Esophagus squamous epithelium (tissue), 5 donors: ENCODE measurements at regions not wholly inside any gene's neighbourhood (a gene's known extent, or its start where the extent isn't known, plus 50 kb on each side); places are given as distances from the start of the nearest gene placed in this dataset.

Experiments
- DNase-seq: peaks from one replicate; lab custom pipeline; 2025; lab: John Stamatoyannopoulos, UW
- H3K27ac ChIP-seq, 4 donors: fragments of 200-600 bp; sonication (generic); one replicate each; pipeline ENCODE4 v1.5.1; 2016 to 2019; ENCODE audit warnings: mild to moderate bottlenecking in 1 of 4
- H3K27me3 ChIP-seq, 4 donors: fragments of 200-600 bp; sonication (generic); 1 replicate in 3 of 4; 2 replicates in 1 of 4; pipeline versions ENCODE4 v1.5.1 to v1.6.0; 2017 to 2021; ENCODE audit warnings: antibody characterized with exemption in 1 of 4
- H3K36me3 ChIP-seq, 3 donors: fragments of 200-600 bp; sonication (generic); one replicate each; pipeline ENCODE4 v1.5.1; 2016 to 2019
- H3K4me1 ChIP-seq, 3 donors: fragments of 200-600 bp; sonication (generic); one replicate each; pipeline ENCODE4 v1.5.1; 2017 to 2019
- H3K4me3 ChIP-seq, 4 donors: fragments of 200-600 bp; sonication (generic); 1 replicate in 3 of 4; 2 replicates in 1 of 4; pipeline ENCODE4 v1.5.1; 2016 to 2019; ENCODE audit warnings: mild to moderate bottlenecking in 2 of 4, moderate library complexity in 1 of 4
- H3K9me3 ChIP-seq, 3 donors: fragments of 200-600 bp; sonication (generic); one replicate each; pipeline ENCODE4 v1.5.1; 2016 to 2019
- CTCF ChIP-seq, 6 experiments: fragments of 450-650 bp in 4 of 6; fragments of 200-600 bp in 2 of 6; sonication (generic) in 2 of 6; IDR thresholded peaks; one replicate each; pipeline ENCODE4 v1.5.1; 2016 to 2019; ENCODE audit warnings: antibody characterized with exemption in 6 of 6, mild to moderate bottlenecking in 4 of 6, moderate library complexity in 4 of 6
- POLR2A ChIP-seq, 4 donors: fragments of 450-650 bp; IDR thresholded peaks; one replicate each; pipeline ENCODE4 v1.6.1; 2017; ENCODE audit warnings: antibody characterized with exemption in 4 of 4, mild to moderate bottlenecking in 4 of 4, moderate library complexity in 3 of 4
- WGBS, 2 donors: methylation state at CpG; one replicate each; pipeline ENCODE4 v1.1.5; 2018; 5-methylcytosine and 5-hydroxymethylcytosine counted together
- intact Hi-C: fragments of 100-400 bp; cut with DNase I; formaldehyde crosslinking; loops from one replicate; pipeline ENCODE4 v1.15.0; 2022
- donor health status: DM: yes; HTN: yes; CAD: no.

GRCh38 chr12:43278541-43278832, 273.5 kb downstream of the ADAMTS20 start:
- TF ChIP-seq POLR2A (IDR thresholded peaks at IDR 0.05), result no peak
- TF ChIP-seq CTCF (IDR thresholded peaks at IDR 0.05), result no peak
- Histone ChIP-seq H3K4me3 (no peak overlapping the region), H3K27me3 (no peaks in the 10 kb centered on the region), H3K27ac (no peak overlapping the region), H3K4me1 (peaks cover 0 to 4% (median 0%) of the 10 kb centered on the region in 3 donors), H3K9me3 (no peaks in the 10 kb centered on the region), H3K36me3 (no peaks in the 10 kb centered on the region)
- intact Hi-C loops, result no loop called here
- WGBS, 2 donors, result 64 to 82% methylated on average over 3 of the region's 3 CpGs
- no peak for DNase-seq

GRCh38 chr12:43277651-43278540, 274.1 kb downstream of the ADAMTS20 start:
- DNase-seq, result no peak
- TF ChIP-seq POLR2A (IDR thresholded peaks at IDR 0.05), result no peak
- no peak for TF ChIP-seq CTCF (IDR thresholded peaks at IDR 0.05)
- peaks cover 0 to 9% (median 0%) of the 10 kb centered on the region in 3 donors for H3K4me1 ChIP-seq
- intact Hi-C loops, result no loop called here
- H3K36me3 ChIP-seq, result no peaks in the 10 kb centered on the region
- H3K27ac ChIP-seq, result no peak overlapping the region
- 58 to 62% methylated on average over 7 of the region's 7 CpGs for WGBS, 2 donors
- no peak overlapping the region for H3K4me3 ChIP-seq
- H3K9me3 ChIP-seq, result no peaks in the 10 kb centered on the region
- H3K27me3 ChIP-seq, result no peaks in the 10 kb centered on the region

- Histone ChIP-seq H3K4me3 (no peak overlapping the region), H3K36me3 (no peaks in the 10 kb centered on the region), H3K27me3 (no peaks in the 10 kb centered on the region), H3K9me3 (no peaks in the 10 kb centered on the region), H3K27ac (no peak overlapping the region), H3K4me1 (peaks cover 0 to 24% (median 0%) of the 10 kb centered on the region in 3 donors)
- TF ChIP-seq CTCF (IDR thresholded peaks at IDR 0.05) (no peak), POLR2A (IDR thresholded peaks at IDR 0.05) (no peak)
- intact Hi-C loops, result no loop called here
- DNase-seq, result no peak
- WGBS, 2 donors, result 35 to 43% methylated on average over 2 of the region's 2 CpGs
These were observed 278.5 kb downstream of the ADAMTS20 start for GRCh38 chr12:43273467-43273866.

- H3K4me3 ChIP-seq, result no peak overlapping the region
- intact Hi-C loops, result no loop called here
- no peaks in the 10 kb centered on the region for H3K27me3 ChIP-seq
- H3K27ac ChIP-seq, result no peak overlapping the region
- H3K4me1 ChIP-seq, result peaks cover 0 to 24% (median 0%) of the 10 kb centered on the region in 3 donors
- no peak for TF ChIP-seq POLR2A (IDR thresholded peaks at IDR 0.05)
- TF ChIP-seq CTCF (IDR thresholded peaks at IDR 0.05), result no peak
- H3K36me3 ChIP-seq, result no peaks in the 10 kb centered on the region
- H3K9me3 ChIP-seq, result no peaks in the 10 kb centered on the region
- no peak for DNase-seq
- WGBS, 2 donors, result 33 to 43% methylated on average over 2 of the region's 2 CpGs
These were observed 280.3 kb downstream of the ADAMTS20 start for GRCh38 chr12:43271659-43272058.

- no peaks in the 10 kb centered on the region for H3K9me3 ChIP-seq
- DNase-seq, result no peak
- TF ChIP-seq CTCF (IDR thresholded peaks at IDR 0.05), result no peak
- TF ChIP-seq POLR2A (IDR thresholded peaks at IDR 0.05), result no peak
- H3K27ac ChIP-seq, result no peak overlapping the region
- H3K27me3 ChIP-seq, result no peaks in the 10 kb centered on the region
- intact Hi-C loops, result no loop called here
- no peaks in the 10 kb centered on the region for H3K36me3 ChIP-seq
- peaks cover 0 to 14% (median 0%) of the 10 kb centered on the region in 3 donors for H3K4me1 ChIP-seq
- H3K4me3 ChIP-seq, result no peak overlapping the region
- 65 to 75% methylated on average over 3 of the region's 3 CpGs for WGBS, 2 donors
These were observed 284.2 kb downstream of the ADAMTS20 start for GRCh38 chr12:43267818-43268217.
